Breast epithelium (tissue), 3 donors: ENCODE measurements at regions not wholly inside any gene's neighbourhood (a gene's known extent, or its start where the extent isn't known, plus 50 kb on each side); places are given as distances from the start of the nearest gene placed in this dataset.

Experiments
- CTCF ChIP-seq, 3 donors: fragments of 450-650 bp; IDR thresholded peaks; one replicate each; pipeline ENCODE4 v1.5.1; 2016 to 2017; ENCODE audit warnings: antibody characterized with exemption in 3 of 3, mild to moderate bottlenecking in 3 of 3, moderate library complexity in 3 of 3
- POLR2A ChIP-seq: fragments of 450-650 bp; IDR thresholded peaks from one replicate; pipeline ENCODE4 v1.6.1; 2016; ENCODE audit warnings: antibody characterized with exemption, mild to moderate bottlenecking, moderate library complexity
- POLR2AphosphoS5 ChIP-seq, 3 donors: sonication (generic); formaldehyde crosslinking; IDR thresholded peaks; one replicate each; pipeline ENCODE4 v1.6.1; 2017; ENCODE audit warnings: antibody characterized with exemption in 3 of 3

GRCh38 chr6:170124836-170125235 is 166.0 kb downstream of the DLL1 start:
- TF ChIP-seq POLR2A: no peak
- TF ChIP-seq CTCF (IDR thresholded peaks at IDR 0.05): no peak
- no peak for TF ChIP-seq POLR2AphosphoS5 (IDR thresholded peaks at IDR 0.05)
